Ascending aorta (tissue), 2 donors: ENCODE measurements at regions not wholly inside any gene's neighbourhood (a gene's known extent, or its start where the extent isn't known, plus 50 kb on each side); places are given as distances from the start of the nearest gene placed in this dataset.

ENCODE experiments used
- DNase-seq, 2 donors: peaks; one replicate each; pipeline ENCODE4 v3.0.0-alpha.2; 2019; ENCODE audit warnings: low spot score in 2 of 2
- H3K27ac ChIP-seq, 2 donors: fragments of 200-600 bp; sonication (generic); one replicate each; pipeline ENCODE4 v1.5.1; 2016 to 2017; ENCODE audit warnings: mild to moderate bottlenecking in 1 of 2
- H3K27me3 ChIP-seq: fragments of 200-600 bp; sonication (generic); one replicate; pipeline ENCODE4 v1.5.1; 2017
- H3K36me3 ChIP-seq, 2 donors: fragments of 200-600 bp; sonication (generic); one replicate each; pipeline ENCODE4 v1.5.1; 2016
- H3K4me1 ChIP-seq, 2 donors: fragments of 200-600 bp; sonication (generic); one replicate each; pipeline ENCODE4 v1.5.1; 2016 to 2017; ENCODE audit warnings: mild to moderate bottlenecking in 1 of 2
- H3K4me3 ChIP-seq, 2 donors: fragments of 200-600 bp; sonication (generic); one replicate each; pipeline ENCODE4 v1.5.1; 2016 to 2017; ENCODE audit warnings: mild to moderate bottlenecking in 1 of 2
- H3K9me3 ChIP-seq, 2 donors: fragments of 200-600 bp; sonication (generic); one replicate each; pipeline ENCODE4 v1.5.1; 2016
- CTCF ChIP-seq, 3 experiments: fragments of 200-600 bp in 2 of 3; fragments of 450-650 bp in 1 of 3; sonication (generic) in 2 of 3; IDR thresholded peaks; one replicate each; pipeline ENCODE4 v1.5.1; 2016 to 2019; ENCODE audit warnings: antibody characterized with exemption in 3 of 3, mild to moderate bottlenecking in 1 of 3, moderate library complexity in 1 of 3
- intact Hi-C: fragments of 100-400 bp; cut with DNase I; formaldehyde crosslinking; loops from one replicate; pipeline ENCODE4 v1.15.1; 2023

- Histone ChIP-seq H3K9me3 (no peaks in the 10 kb centered on the region), H3K27ac (no peak overlapping the region), H3K4me1 (no peaks in the 10 kb centered on the region), H3K4me3 (no peak overlapping the region), H3K36me3 (no peaks in the 10 kb centered on the region), H3K27me3 (no peaks in the 10 kb centered on the region)
- no peak for DNase-seq
- TF ChIP-seq CTCF (IDR thresholded peaks at IDR 0.05) = no peak
- intact Hi-C loops = no loop called here
Observed at GRCh38 chr3:72604328-72604727, 243.9 kb downstream of the SHQ1 start.

- H3K4me3 ChIP-seq = no peak overlapping the region
- no peaks in the 10 kb centered on the region for H3K4me1 ChIP-seq
- H3K27me3 ChIP-seq = no peaks in the 10 kb centered on the region
- no peak for DNase-seq
- H3K9me3 ChIP-seq = no peaks in the 10 kb centered on the region
- no peak for TF ChIP-seq CTCF (IDR thresholded peaks at IDR 0.05)
- intact Hi-C loops = no loop called here
- no peaks in the 10 kb centered on the region for H3K36me3 ChIP-seq
- H3K27ac ChIP-seq = no peak overlapping the region
Observed at GRCh38 chr3:72601983-72602750, 246.1 kb downstream of the SHQ1 start.

DNA sequence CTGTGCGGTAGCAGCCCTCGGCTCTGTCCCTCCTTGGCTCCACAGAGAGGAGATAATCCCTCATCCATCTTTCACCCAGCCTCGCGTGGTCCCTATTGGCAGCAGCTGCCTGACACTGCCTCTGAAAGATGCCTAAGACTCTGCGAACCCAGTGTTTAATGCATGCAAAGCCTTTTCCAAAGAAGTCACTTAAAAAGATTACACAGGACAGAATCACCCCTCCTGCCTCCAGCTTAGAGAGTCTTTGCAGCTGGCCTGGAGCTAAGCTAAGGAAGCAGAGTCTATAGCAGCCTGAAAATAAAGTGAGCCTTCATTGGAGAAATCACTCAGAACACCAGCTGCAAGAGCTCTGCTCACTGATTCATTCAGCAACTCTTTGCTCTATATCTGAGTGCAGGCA is 247.2 kb downstream of the SHQ1 start:
- Histone ChIP-seq H3K4me3 (no peak overlapping the region), H3K27ac (no peak overlapping the region), H3K9me3 (no peaks in the 10 kb centered on the region), H3K27me3 (no peaks in the 10 kb centered on the region), H3K36me3 (no peaks in the 10 kb centered on the region), H3K4me1 (no peaks in the 10 kb centered on the region)
- DNase-seq = no peak
- intact Hi-C loops = no loop called here
- no peak for TF ChIP-seq CTCF (IDR thresholded peaks at IDR 0.05)

DNA sequence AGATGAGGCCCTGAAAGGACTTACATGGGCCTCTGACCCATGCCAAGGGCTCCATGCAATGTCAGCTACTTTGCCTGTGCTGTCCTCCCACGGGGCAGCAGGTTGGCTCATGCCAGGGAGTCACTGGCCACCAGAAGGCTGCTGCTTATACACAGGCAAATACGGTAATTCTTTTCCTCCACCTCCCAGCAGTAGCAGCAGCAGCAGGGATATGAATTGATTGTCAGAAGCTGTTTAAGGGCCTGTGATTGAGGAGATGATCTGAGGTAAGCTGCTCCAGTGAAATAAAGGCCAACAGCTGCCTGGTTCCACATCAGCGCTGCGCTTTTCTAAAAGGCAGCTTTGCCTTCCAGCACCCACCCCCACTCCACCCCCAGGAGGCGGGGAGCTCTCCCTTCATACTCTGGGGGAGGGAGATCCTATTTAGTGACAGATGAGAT is 250.5 kb downstream of the SHQ1 start:
- Histone ChIP-seq H3K27me3 (no peaks in the 10 kb centered on the region), H3K27ac (no peak overlapping the region), H3K36me3 (no peaks in the 10 kb centered on the region), H3K4me3 (no peak overlapping the region), H3K9me3 (no peaks in the 10 kb centered on the region), H3K4me1 (no peaks in the 10 kb centered on the region)
- DNase-seq = no peak
- TF ChIP-seq CTCF (IDR thresholded peaks at IDR 0.05) = no peak
- intact Hi-C loops = loop anchor here (10.0 kb wide), 1 partner anchor 193 kb away; no protein-coding TSS in a partner anchor

GRCh38 chr3:72597043-72597442 is 251.2 kb downstream of the SHQ1 start:
- no peak for TF ChIP-seq CTCF (IDR thresholded peaks at IDR 0.05)
- no peak overlapping the region for H3K4me3 ChIP-seq
- intact Hi-C loops = loop anchor here (10.0 kb wide), 1 partner anchor 192 kb away; no protein-coding TSS in a partner anchor
- H3K27ac ChIP-seq = no peak overlapping the region
- H3K4me1 ChIP-seq = peaks cover 0 to 1% of the 10 kb centered on the region in 2 donors
- H3K9me3 ChIP-seq = no peaks in the 10 kb centered on the region
- H3K36me3 ChIP-seq = no peaks in the 10 kb centered on the region
- no peak for DNase-seq
- no peaks in the 10 kb centered on the region for H3K27me3 ChIP-seq
